ENCODE measurements at regions not wholly inside any gene's neighbourhood (a gene's known extent, or its start where the extent isn't known, plus 50 kb on each side); places are given as distances from the start of the nearest gene placed in this dataset.
"Not testable (repeated sequence)": the region's sequence is repeated elsewhere in the genome, so short reads cannot be mapped to it uniquely, and the experiment has no call there.

DNA sequence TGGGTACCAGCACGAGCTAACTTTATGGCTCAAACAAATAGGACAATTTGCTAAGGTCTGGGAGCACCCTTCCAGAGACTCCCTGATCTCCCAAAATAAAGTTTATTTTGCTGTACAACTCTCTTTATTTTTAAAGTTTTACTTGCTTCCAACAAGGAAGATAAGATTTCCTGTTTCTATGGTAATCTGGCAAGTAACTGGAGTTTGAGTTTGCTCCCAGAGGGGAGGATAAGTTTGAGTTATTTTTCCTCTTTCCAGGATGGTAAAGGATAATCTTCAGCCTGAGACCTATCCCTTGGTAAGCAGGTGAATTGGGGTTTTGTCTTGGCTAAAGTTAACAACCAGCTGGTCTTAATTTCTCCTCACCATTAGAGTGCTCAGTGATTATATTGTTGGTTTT, 1019.4 kb upstream of the ALCAM start:
- DNase-seq: no peak

DNA sequence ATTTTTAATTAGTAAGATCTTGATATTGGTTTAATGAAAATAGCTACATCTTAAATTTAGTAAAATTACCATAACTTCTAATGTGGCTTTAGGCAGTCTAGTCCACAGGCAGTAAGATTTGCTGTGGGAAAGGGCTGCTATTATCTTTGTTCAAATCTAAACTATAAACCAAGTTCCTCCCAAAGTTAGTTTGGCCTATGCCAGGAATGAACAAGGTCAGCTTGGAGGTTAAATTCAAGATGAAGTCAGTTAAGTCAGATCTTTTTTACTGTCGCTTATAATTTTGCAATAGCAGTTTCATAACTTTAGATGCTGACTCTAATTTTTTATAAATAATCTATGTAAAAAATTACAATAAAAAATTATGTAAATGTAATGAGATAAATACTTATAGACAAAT, 1016.9 kb upstream of the ALCAM start:
- no peak for DNase-seq

GRCh38 chr3:104353951-104354350, 1012.8 kb upstream of the ALCAM start:
- no peak for DNase-seq

GRCh38 chr3:104359546-104359945, 1007.2 kb upstream of the ALCAM start:
- DNase-seq: no peak

- no peak for DNase-seq
Observed at GRCh38 chr3:104360038-104360437, 1006.7 kb upstream of the ALCAM start.

DNA sequence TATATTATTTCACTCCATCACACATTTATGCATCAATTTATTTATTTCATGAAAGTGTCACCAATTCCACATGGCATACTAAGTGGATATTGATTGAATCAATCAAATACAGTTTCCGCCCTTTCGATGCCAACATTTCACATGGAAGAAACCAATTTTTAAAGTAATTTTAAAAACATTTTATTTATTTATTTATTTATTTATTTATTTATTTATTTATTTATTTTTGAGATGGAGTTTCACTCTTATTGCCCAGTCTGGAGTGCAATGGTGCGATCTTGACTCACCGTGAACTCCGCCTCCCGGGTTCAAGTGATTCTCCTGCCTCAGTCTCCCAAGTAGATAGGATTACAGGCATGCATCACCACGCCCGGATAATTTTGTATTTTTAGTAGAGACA, 1005.0 kb upstream of the ALCAM start:
- not testable (repeated sequence) for DNase-seq

GRCh38 chr3:104362319-104362718, 1004.4 kb upstream of the ALCAM start:
- no peak for DNase-seq

DNA sequence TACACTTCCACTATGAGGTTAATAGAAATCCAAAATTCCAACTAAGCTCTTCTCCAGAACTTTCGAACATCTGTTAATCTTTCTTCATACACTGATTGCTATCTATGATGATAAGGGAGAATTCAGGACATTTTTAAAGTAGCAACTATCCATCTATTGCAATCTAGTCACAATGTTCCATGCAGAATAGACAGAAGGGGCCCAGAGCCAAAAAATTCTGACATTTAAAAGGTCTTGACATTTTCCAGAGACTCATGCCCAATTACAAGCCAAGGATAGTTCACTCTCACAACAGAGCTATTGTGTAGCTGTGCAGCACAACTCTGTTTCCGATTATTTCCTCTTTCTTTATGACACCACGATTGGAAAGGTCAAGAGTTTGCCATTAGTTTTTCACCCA, 999.7 kb upstream of the ALCAM start:
- no peak for DNase-seq

DNA sequence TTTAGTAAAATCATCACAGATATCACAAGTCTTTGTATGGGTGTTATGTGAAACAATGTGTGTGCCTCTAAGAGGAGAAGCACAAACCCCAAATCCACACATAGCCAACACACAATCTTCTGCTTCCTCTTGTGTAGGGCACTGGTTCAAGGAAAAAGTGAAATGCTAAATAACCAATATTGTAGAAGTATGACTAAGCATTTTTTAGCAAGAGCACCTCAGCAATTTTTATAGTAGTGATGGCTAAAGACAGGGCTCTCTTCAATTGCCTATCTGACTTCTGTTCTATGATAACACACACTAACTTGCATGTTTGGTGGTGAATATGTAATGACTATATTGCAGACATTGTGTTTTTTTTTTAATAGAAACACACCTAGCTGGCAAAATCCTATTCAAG, 997.9 kb upstream of the ALCAM start:
- DNase-seq: no peak

DNA sequence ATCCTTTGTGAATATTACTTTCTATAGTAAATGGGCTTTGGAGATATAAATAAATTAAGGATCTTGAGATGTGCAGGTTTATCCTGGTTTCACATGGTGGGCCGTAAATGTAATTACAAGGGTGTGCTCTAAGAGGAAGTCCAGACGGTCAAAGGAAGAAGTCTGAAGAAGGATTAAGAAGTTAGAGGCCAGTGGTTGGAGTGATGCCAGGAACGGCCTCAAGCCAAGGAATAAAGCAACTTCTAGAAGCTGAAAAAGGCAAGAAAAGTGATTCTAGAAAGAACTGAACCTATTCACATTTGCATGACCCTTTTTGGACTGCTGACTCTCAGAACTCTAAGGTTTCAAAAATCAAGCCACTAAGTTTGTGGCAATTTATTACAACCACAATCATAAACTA, 981.3 kb upstream of the ALCAM start:
- DNase-seq: no peak

DNA sequence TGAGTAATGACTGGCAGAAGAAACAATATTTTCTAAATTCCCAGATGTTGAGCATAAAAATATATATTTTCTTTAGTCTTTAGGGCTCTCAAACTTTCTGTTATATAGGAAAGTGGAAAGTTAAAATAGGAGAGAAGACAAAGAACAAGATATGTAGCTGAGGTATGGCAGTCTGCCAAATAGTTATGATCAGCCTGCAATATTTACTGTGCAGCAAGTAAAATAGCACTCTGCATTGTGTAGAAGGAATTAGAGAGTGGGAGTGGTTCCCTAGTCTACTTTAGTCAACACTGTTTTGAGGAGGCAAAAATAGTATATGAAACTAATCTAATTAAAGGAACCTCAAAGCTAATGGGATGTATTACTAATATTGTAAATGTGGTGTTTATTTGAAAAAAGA, 978.1 kb upstream of the ALCAM start:
- no peak for DNase-seq

DNA sequence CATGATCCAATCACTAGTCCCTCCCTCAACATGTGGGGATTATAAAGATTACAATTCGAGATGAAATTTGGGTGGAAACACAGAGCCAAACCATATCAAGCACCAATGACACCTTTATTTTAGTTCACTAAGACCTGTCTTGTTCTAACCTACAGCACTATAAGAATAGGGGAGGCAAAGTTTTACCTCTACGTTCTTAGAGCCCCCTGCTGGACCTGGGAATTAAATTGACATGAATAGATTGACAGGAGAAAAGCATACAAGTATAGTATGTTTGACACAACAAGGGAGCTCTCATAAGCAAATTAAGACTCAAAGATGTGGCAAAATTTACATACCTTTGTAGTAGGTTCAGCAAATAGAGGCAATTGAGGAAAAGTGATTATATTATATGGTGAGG, 974.4 kb upstream of the ALCAM start:
- no peak for DNase-seq

DNA sequence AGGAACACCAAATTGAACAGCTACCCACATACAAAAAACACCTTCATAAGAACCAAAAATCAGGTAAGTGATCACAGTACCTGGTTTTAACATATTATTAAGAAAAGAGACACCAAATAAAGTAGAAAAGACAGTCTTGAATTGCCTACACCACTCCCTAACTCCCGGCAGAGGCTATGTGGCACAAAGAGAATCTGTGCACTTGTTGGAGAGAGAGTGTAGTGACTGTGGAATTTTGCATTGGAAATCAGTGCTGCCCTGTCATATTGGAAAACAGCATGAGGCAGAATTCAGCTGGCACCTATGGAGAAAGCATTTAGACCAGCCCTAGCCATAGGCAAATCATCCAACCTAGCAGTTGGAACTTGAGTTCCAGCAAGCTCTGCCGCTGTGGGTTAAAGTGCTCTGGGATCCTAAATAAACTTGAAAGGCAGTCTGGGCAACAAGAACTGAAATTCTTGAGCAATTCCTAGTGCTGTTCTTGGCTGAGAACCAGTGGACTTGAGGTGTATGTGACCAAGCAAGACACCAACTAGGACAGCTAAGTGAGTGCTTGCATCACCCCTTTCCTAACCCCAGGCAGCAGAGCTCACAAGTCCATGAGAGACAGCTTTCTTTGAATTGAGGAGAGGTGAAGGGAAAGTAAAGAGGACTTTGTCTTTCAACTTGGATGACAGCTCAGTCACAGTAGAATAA, 969.6 kb upstream of the ALCAM start:
- DNase-seq: no peak

GRCh38 chr3:104397713-104398112, 969.0 kb upstream of the ALCAM start:
- DNase-seq: no peak

GRCh38 chr3:104402902-104403301, 963.8 kb upstream of the ALCAM start:
- no peak for DNase-seq

- no peak for DNase-seq
Observed at GRCh38 chr3:104411757-104412156, 955.0 kb upstream of the ALCAM start.

DNA sequence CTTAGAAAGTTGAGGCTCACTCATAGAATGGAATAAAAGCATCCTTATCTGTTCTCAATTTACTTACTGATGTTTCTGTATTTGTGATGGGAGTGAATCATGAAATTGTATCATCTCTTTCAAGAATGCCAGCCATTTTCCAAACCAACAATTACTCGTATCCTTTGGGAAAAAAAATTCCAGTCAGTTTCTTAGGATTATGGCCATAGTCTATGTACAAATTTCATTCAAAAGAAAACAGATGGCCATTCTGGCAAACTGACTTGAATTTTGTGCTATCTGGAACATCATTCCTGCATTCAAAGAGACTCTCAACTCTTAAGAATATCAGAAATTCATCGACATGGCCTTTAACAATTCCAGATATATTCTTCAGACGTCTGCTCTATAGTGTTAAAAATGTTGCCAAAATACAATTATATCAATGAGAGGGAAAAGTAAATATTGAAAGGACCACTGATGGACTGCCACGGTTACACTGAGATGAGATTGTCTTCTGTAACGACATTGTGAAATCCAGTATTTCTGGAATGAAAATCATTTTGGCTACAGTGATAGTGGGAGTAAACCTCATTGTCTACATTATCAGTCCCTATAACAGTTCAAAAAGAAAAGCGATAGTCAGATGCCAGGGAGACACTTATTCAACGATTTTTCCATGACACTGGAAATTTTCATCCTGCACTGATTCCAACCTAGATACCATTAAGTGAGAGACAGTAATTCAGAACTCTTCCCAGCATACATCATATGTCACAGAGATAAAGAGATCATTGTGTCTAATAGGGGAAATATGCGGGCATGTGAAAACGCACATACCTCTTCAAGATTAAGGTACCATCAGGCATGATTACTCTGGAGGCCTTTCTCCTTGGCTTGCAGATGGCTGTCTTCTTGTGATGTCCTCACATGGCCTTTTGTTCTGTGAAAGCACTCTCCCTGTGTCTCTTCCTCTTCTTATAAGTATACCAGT, 953.8 kb upstream of the ALCAM start:
- DNase-seq: no peak

DNA sequence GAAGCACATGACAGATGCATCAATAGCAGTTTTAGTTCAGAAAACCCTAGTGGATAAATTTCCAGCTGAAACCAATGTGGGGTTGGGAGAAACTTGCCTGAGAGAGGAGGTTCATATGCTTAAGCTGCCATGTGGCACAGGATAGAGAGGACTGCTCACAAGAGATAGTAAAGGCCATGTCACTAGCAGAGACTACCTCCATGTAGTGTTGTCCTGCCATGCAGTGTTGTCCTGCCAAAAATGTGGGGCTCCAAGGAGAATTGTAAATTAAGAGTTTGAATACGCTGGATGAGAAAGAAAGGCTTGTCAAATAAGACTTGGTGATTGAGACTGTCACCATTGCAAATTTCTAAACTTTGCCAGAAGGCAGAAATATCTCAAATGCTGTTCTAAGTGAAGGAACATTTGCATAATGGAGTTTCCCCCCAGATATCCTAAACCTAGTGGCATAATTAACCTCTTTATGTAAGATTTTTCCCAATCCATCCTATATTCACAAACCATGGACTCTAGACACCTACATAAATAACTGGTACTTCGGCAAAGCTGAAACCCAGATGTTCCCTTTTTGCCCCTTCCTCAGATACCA, 938.3 kb upstream of the ALCAM start:
- no peak for DNase-seq

GRCh38 chr3:104429727-104430126, 937.0 kb upstream of the ALCAM start:
- no peak for DNase-seq

- DNase-seq: no peak
Observed at GRCh38 chr3:104436506-104436905, 930.2 kb upstream of the ALCAM start.

DNA sequence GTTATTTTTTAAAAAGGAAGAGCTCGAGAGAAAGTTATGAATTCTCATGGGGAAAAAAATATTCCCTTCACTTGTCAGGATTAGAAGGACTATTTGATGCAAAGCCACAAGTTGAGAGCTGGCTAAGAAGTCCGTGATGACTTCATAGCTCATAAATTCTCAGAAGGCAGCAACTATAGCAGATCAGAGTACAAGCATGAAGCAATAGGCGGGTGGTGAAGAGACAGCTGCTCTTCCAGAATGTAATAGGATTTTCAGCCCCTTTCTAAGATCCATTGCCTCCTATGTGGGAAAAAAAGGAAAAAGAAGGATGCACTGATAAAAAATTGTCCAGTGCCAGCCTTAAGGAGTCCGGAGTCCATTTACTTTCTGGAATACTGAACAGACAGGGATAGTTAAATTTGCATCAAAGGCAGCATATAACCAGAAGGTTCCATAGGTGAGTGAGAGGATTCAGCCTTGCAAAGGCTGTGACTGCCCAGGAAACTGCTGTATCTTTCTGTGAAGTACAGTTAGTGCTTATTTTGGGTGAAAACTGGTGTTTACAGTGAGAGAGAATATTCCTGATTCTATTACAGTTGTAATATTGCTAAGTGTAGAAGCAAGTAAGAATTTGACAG, 929.5 kb upstream of the ALCAM start:
- no peak for DNase-seq

- DNase-seq: no peak
Observed at GRCh38 chr3:104437891-104438290, 928.8 kb upstream of the ALCAM start.

DNA sequence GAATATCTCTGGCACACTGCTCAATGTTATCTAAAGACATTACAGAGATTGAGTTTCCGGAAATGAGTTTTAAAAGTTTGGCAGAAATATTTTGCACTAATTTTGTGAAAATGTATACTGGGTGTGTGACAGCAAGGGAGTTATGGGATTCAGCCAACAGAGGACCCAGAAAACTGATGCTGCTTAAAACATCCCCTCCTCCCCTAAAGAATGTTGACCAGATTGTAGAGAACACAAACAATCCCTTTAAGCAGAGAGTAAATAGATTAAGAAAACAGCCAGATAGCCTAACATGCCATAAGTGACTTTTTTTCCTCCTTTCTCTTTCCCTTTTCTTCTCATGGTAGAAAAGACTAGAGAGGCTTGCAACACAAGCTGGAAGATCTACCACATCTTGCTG, 928.0 kb upstream of the ALCAM start:
- no peak for DNase-seq

All from NCI-H1092 (cell line).